GM18909 (cell line): ENCODE measurements at regions not wholly inside any gene's neighbourhood (a gene's known extent, or its start where the extent isn't known, plus 50 kb on each side); places are given as distances from the start of the nearest gene placed in this dataset.

ENCODE experiments used
- ATAC-seq: cut with Tn5 transposase; IDR thresholded peaks from one replicate; pipeline ENCODE4 v1.9.1; 2021; ENCODE audit warnings: mild to moderate bottlenecking; ENCODE audit not compliant: unreplicated experiment, poor library complexity

DNA sequence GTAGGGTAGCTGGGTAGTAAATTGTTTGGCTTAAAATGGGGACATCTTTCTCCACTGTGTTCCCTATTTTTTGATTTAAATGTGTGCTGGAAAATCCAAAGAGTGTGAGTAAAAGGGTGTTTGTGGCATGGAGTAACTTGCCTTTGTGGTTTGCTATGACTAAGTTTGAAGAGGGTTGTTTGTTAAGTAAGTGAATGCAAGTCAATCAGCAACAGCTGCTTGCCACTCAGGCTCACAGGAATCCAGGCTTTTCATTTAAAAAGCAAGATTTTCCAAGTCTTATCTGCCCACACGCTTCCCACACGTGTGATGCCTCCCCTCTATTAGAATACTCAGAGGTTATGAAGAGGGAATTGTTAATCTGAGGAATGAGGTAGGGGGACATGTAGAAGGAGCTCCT, 847.7 kb upstream of the RBFOX1 start:
- ATAC-seq, result no peak

DNA sequence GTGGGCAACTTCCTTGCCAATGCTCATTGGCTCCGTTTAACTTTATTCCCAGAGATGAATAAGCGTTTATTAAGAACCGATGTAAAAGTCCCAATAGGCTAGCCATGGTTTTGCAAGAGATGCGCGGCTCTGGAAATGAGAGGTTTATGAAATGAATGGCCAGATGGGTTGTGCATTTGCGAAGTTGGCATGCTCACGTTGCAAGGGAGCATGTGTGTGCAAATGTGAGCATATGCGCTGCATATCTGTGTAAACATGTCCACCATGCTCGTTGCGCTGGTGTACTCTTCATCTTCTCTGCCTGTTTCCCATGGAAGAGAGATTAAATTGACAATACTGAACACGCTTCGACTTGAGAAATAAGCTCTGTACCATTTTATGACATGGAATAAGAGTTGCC, 848.6 kb upstream of the RBFOX1 start:
- ATAC-seq, result no peak

DNA sequence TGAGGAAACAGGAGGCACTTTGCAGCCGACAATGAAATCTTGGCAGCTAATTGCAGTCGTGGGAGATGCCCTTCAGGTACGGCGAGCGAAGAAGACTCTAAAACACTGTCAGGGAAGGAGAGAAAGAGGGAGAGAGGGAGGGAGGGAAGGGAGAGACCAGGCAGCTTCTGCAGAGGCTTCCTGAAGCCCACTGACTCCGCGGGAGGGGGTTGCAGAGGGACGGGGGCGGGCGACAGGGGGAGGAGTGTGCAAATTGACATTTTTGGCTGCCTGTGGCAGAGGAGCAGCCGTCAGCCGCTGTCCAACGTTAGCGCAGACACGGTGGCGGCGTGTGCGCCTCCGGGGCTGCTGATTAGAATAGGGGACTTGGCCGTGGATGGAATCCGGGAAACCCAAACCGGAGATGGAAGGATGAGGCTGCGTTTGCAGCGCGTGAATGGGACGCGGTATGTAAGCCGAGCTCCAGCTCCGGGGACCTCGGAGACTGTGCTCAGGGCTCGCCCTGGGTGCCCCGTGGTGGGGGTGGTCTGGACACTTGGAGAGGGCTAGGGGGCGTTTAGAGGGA, 849.1 kb upstream of the RBFOX1 start:
- no peak for ATAC-seq

DNA sequence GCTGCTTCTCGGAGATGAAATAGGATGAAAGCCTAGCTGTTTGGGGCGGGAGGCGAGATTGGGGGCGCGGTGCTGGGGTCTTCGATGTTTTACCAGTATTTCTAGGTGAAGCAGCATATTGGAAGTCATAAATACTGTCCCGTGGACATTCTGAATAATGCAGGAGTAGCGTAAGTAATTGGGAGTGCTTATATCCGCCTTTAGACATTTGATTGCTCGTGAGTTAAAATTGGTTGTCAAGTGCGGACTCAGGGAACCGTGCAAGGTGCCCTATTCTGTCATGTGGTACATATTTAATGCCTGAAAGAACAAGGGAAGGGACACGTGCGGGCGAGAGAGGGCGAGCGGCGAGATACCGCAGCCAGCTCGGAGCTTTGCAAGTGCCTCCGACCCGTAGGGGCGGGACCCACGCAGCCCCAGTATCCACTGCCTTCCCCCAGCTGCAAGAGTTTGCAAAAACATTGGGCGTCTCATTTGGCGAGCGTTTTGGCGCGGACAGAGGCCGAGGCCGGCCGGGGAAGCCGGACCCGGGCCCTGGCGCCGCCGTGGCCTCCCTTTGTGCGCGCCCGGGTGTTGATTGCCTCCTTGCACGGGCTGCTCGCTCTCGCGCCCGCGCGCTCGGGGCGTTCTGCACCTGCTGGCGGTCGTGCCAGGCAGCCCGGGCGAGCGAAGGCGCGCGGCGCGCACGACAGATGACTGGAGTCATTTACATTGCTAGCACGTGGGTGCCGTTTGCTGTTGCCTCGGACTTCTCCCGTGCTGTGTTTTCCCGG, 849.8 kb upstream of the RBFOX1 start:
- no peak for ATAC-seq

DNA sequence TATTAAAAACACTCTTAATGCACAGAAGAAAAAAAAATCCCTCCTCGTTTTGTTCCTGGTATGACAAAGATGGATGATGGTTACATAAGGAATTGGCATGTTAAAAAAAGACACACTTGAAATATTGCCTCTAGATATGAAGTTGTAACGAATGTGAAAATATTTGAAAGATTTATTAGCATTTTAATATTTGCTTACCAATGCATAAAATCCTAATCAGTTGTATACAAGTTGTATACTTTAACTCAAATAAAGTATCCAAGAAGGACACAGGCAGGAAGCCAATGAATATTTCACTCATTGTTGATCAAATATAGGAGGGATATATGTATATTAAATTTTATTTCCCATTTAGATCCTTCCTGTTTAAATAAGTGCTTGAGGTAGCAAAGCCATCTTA, 850.8 kb upstream of the RBFOX1 start:
- ATAC-seq, result no peak

DNA sequence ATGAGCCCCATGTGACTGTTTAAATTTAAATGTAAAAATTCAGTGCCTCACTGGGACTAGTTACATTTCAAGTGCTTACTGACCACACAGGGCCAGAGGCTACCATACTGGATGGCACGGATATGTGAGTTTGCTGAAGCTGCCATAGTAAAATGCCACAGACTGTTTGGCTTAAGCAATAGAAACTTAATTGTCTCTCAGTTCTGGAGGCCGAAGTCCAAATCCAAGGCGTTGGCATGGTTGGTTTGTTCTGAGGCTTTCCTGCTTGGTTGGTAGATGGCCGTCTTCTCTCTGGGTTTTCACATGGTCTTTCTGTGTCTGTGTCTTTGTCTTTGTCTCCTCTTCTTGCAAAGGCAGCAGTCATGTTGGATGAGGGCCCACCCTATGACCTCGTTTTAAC, 878.9 kb upstream of the RBFOX1 start:
- no peak for ATAC-seq

DNA sequence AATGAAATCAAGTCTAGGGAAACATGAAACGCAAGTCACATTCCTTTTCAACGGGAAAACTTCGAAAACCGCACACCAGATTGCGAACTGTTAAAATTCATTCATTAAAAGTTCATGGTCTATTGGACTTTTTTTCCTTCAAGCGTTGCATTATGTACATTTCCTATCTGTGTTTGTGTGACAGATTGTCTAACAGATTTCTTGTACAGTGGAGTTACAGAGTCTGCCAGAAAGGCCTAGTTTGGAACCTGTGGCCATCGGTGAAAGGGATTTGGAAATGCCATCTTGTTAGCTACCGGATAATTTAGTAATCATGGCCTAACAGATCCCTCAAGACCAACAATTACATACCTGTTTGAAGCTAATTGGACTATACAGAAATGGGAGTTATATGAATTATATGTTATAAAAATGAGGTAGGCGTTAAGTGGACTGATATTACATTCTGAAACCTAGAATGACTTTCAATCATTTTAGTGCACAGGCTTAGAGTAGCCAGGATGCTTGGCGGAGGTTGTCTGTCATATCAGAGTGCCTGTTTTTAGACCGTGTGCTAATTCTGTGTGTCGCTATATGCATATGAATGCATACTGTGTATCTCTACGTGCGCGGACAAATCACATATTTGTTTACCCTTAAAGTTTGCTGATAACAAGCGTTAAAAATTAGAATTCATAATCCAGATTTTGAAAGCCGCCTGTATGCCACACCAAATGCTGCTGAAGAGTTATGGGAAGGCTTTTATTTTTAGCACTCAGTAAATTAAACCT, 885.4 kb upstream of the RBFOX1 start:
- ATAC-seq, result no peak

DNA sequence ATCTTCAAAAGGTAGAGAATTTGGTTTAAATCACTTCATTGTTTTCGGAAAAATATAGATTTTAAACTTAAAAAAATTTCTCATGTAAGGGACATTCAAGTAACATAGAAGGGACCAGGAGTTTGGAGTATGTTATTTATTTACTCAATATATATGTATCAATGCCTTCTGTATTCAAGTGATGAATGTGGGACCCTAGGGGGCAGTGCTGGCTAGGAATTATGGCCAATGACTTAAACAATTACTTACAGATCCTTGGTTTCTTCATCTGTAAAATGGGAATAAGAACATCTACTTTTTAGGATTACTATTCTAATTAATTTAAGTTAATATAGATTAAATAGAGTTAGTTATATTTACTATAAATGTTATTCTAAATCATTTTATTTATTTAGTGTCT, 886.3 kb upstream of the RBFOX1 start:
- ATAC-seq, result no peak

DNA sequence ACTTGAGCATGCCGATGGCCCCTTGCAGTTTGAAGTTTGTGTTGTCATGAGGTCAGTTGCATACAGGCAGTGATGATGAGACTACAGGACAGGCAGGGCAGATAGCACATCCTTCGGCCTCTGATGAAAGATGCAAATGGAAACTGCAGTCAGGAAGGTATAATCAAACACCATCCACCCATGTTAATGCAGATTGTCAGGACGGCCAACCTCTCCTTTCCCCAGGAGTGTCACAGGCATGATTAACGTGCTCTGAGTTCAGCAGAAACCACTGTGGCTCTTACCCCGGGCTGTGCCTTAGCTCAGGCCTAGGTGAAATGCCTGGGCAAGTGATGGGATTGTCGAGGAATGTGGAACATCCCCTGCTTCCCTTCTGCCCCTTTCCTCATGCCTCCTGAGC, 893.5 kb upstream of the RBFOX1 start:
- no peak for ATAC-seq

DNA sequence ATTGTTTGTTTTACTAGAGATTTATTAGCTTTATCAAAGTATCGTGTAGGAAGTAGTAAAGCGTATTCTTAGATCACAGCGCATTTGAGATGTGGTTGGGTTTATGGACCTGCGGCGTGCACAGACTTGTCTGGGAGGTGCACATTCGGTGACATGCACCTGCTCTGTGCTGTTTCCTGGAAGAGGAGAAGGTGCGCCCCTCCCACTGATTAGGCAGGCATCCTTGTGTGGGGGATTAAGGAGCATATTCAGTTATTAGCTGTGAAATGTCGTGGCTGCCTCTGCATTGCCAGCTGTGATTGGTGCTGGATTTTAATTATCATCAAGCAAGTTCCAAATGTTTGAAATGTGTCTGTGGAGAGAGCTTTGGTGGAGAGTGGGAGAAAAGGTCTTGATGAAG, 903.8 kb upstream of the RBFOX1 start:
- no peak for ATAC-seq

DNA sequence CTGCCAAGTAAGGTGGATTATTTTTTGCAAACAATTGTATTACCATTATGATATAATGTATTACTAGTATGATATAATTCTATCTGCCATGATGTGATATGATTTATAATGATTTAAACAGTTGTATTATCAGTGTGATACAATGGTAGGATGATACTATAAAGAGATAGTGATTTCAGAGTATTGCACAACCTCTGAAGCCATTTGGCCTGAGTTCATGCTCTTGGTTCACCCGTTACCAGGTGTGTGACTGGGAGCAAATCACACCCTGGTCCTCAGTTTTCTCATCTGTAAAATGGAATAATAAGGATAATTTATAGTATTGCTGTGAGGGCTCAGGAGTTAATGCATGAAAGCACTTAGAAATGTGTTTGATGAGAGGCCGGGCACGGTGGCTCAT, 905.0 kb upstream of the RBFOX1 start:
- no peak for ATAC-seq

DNA sequence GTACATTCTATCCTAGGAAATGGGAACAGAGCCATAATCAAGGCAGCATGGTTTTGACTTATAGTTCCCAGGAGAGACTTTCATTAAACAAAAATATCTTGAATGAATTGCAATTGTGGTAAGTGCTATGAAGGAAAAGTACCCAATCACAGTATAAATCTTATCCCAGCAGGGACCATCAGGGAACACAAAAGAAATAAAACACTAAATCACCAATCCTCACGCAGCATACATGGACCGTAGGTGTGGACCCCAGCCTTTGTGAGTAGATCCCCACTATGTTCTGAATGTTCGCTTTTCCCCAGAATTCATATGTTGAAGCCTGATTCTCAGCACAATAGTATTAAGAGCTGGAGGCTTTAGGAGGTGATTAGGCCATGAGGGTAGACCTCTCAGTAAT, 925.0 kb upstream of the RBFOX1 start:
- no peak for ATAC-seq

DNA sequence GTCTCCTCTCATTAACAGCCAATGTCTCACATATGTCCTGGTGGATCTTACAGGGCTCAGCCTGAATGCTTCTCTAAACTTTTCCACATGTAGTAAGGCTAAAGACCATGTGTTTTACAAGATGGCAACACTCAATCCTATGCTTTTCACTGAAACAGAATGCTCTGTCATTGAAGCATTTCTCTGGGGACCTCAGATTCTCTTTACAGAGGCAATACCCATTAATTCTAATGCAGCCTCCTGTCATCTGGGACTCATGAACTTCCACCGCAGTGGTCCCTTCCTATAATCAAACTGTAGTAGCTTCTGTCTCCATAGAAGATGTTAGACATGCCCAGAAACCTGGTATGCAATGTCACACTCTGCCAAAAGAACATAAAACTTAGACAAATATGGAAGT, 926.6 kb upstream of the RBFOX1 start:
- no peak for ATAC-seq

DNA sequence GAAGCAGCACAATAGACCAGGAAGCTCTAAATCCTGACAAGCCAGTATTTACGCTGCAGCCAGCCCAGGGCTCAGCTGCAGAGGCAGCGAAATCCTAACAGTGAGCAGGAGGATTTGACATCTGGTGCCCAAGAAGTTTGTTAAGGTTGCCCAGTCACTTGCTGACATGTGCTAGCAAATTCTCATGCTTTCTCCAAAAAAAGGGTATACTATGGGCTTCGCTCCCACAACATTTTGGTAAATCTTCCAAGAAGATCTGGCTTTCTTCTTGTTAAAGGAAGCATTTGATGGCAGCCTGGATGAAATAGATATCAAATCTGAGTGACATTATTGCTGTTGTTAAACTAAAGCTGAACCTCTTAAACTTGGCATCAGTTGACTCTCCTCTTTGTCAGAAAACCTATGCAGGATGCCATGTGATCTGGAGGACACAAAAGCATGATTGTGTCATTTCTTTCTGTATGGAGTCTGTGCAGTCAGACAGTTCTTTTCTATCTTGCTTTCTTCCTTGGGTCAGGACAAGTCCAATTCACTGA, 949.7 kb upstream of the RBFOX1 start:
- no peak for ATAC-seq

DNA sequence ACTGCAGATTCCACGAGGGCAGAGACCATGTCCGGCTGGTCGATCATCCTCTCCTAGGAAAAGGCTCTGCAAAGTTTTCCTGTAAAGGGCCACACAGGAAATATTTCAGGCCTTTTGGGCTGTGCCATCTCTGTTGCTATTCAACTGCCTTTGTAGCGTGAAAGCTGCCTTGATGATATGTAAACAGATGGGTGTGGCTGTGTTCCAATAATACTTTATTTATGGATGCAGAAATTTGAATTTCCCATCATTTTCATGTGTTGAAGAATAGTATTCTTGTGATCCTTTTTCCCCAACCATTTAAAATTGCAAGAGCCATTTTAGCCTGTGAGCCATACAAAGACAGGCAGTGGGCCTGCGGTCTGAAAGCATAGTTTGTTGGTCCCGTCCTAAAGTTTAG, 950.7 kb upstream of the RBFOX1 start:
- no peak for ATAC-seq

DNA sequence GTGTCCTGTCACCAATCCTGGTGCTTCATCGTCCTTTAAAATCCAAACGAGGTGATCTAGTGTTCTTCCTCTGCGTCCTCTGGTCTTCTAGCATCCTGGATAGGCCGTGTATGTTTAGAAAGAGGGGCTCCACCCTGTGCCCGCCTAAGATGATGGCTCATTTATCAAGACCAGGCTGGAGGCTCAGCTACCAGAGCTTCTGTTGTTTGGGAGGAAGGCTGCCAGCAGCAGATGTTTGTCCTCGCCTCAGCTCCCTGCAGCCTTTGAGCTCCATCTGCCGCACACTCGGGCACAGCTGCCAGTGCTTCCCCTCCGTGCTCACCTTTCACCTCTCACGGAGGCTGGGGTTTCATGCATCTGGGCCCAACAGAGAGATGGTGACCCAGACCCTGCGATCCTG, 954.7 kb upstream of the RBFOX1 start:
- no peak for ATAC-seq

DNA sequence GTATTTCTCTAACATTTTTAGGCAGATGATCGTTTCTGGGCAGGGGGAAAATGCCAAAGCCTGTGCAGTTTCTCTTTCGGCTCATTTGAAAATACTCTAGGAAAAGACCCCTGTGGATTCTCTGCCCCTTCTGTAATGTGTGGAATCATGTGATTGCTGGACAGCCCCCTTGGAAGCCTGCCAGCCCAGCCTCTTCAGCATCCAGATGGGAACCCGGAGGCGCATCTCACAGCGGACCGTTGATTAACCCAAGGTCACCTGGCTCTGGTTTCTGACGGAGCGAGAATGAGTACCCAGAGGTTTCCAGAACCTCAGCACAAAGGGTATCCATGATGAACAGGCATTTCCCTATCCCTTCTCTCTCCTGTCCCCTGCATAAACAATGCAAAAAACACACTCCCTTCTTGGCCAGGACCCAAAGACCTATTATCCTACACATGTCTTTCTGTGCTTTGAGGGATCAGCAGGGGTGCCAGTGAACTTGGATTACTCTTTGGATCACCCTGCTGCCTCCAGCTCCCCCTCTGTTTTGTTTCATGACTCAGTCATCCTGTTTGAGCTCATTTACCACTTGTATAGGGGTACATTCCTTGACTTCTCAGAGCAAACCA, 957.1 kb upstream of the RBFOX1 start:
- no peak for ATAC-seq

DNA sequence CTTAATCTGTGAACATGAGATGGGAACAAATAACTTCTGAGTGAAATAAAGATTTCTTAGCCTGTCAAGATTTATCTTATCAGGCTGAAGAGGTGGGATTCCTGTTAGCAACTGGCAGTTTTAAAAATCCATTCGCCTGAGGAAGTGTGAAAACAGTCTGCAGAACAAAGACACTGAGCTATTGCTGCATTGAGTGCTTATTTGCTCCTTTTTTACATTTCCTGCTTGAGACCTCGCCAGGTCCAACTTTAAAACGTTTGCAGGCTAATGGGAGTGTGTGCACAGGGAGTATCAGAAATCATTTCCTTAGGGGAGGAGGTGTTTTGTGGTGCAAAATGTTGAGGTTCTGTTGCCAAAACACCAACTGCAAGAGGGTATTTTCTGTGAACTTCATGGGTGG, 957.8 kb upstream of the RBFOX1 start:
- ATAC-seq, result no peak

DNA sequence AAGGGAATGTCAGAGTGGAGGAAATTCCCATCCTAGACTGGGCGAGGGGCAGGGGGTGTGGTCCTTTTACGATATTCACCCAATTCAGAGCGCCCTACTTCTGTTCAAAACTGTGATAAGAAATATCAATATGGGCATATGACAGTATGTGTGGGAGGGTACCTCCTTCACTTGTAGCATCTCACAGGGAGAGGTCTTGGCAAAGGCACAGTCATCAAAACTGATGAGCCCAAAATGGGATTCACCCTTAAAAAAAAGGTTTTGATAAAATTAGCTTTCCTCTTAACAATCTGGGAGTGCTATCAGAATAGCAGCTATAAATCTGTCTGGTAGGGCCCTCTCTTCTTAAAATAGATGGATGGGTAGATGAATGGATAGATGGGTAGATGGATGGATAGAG, 967.8 kb upstream of the RBFOX1 start:
- no peak for ATAC-seq

DNA sequence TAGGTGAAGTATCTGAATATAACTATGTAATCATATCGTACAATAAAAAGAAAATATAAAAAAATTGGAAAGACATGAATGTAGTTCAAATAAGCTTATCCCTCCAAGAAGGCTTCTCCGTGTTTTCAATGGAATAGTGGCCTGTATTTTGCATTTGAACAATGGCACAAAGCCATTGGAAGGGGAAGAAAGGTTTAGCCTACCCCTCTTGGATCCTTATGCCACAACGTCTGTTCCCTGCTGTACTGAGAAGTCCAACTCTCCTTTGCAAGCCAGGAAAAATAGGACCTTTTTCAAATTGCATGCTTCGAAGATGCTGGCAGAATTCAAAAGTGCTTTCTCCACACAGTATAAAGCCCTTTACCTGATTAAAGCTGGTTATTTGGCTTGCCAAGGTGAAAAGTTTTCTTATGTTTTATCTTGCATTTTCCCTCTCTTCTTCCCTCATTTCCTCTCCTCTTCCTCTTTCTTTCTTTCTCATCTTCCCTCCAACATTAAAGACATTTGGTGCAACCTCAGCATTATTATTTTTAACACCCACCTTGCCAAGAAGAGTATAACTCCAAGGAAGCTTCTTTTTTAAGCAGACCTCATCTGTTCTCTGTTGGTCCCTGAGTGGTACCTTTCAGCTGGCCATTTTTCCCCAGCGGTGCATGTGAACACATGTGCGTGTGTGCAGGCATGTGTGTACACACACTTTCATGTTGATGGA, 968.6 kb upstream of the RBFOX1 start:
- ATAC-seq, result no peak
